GM12874 (cell line): ENCODE measurements at regions not wholly inside any gene's neighbourhood (a gene's known extent, or its start where the extent isn't known, plus 50 kb on each side); places are given as distances from the start of the nearest gene placed in this dataset.

Source experiments
- CTCF ChIP-seq: IDR thresholded peaks from 2 replicates; pipeline ENCODE4 v1.5.1; 2011; ENCODE audit warnings: low read depth, mild to moderate bottlenecking, control low read depth, low read length, moderate library complexity; ENCODE audit not compliant: insufficient read depth

- TF ChIP-seq CTCF, result no peak
These were observed 985.6 kb upstream of the PCDH7 start for GRCh38 chr4:29734343-29735213.

GRCh38 chr4:29756966-29757365, 963.2 kb upstream of the PCDH7 start:
- TF ChIP-seq CTCF, result no peak

GRCh38 chr4:29762151-29762550, 958.0 kb upstream of the PCDH7 start:
- TF ChIP-seq CTCF, result no peak

GRCh38 chr4:29770627-29771026, 949.5 kb upstream of the PCDH7 start:
- no peak for TF ChIP-seq CTCF

GRCh38 chr4:29805245-29805644, 914.9 kb upstream of the PCDH7 start:
- TF ChIP-seq CTCF, result no peak

GRCh38 chr4:29805916-29806480, 914.2 kb upstream of the PCDH7 start:
- TF ChIP-seq CTCF, result no peak

GRCh38 chr4:29817961-29818360, 902.2 kb upstream of the PCDH7 start:
- TF ChIP-seq CTCF, result no peak
